Neural cell (in vitro differentiated cells): ENCODE measurements at regions not wholly inside any gene's neighbourhood (a gene's known extent, or its start where the extent isn't known, plus 50 kb on each side); places are given as distances from the start of the nearest gene placed in this dataset.

Source experiments
- H2AFZ ChIP-seq: fragments of 200-600, 300-800 bp; sonication (generic), shearing (Covaris generic); 2 replicates; pipeline ENCODE4 v1.6.0; 2014; ENCODE audit warnings: low read depth, mild to moderate bottlenecking, antibody characterized with exemption, low read length, moderate library complexity
- H3F3A ChIP-seq: fragments of 200-600 bp; shearing (Covaris generic); 2 replicates; pipeline ENCODE4 v1.6.1; 2016; ENCODE audit warnings: mild to moderate bottlenecking, moderate library complexity, mixed read lengths, antibody characterized with exemption, low read length; ENCODE audit not compliant: insufficient read depth, poor library complexity, severe bottlenecking
- H3K27ac ChIP-seq: fragments of 200-600, 300-800 bp; sonication (generic), shearing (Covaris generic); 2 replicates; pipeline ENCODE4 v1.5.1; 2014; ENCODE audit warnings: mild to moderate bottlenecking, low read length, moderate library complexity
- H3K27me3 ChIP-seq: fragments of 300-800, 200-600 bp; sonication (generic), shearing (Covaris generic); 2 replicates; pipeline ENCODE4 v1.6.0; 2014; ENCODE audit warnings: mild to moderate bottlenecking, low read depth, low read length, moderate library complexity; ENCODE audit not compliant: insufficient read depth
- H3K36me3 ChIP-seq: fragments of 300-800, 200-600 bp; sonication (generic), shearing (Covaris generic); 2 replicates; pipeline ENCODE4 v1.5.1; 2014; ENCODE audit warnings: mild to moderate bottlenecking, antibody characterized with exemption, low read length, moderate library complexity; ENCODE audit not compliant: insufficient read depth
- H3K4me2 ChIP-seq: fragments of 300-800, 200-600 bp; sonication (generic), shearing (Covaris generic); 2 replicates; pipeline ENCODE4 v1.6.0; 2014; ENCODE audit warnings: mild to moderate bottlenecking, low read length
- H3K4me3 ChIP-seq: fragments of 300-800, 200-600 bp; sonication (generic), shearing (Covaris generic); 2 replicates; pipeline ENCODE4 v1.5.1; 2014; ENCODE audit warnings: mild to moderate bottlenecking, low read length, moderate library complexity
- H3K79me2 ChIP-seq: fragments of 200-600 bp; shearing (Covaris generic); replicated peaks from 2 replicates; pipeline ENCODE4 v1.6.0; 2014; ENCODE audit warnings: mild to moderate bottlenecking, low read length, moderate library complexity; ENCODE audit not compliant: insufficient read depth
- H3K9ac ChIP-seq: fragments of 300-800, 200-600 bp; sonication (generic), shearing (Covaris generic); 2 replicates; pipeline ENCODE4 v1.6.1; 2016; ENCODE audit warnings: mild to moderate bottlenecking, low read length, mixed read lengths
- H3K9me2 ChIP-seq: fragments of 200-600 bp; shearing (Covaris generic); 2 replicates; pipeline ENCODE4 v1.6.1; 2016; ENCODE audit warnings: mild to moderate bottlenecking, low read length, mixed read lengths; ENCODE audit not compliant: insufficient read depth
- H3K9me3 ChIP-seq: fragments of 200-600, 300-800 bp; sonication (generic), shearing (Covaris generic); 2 replicates; pipeline ENCODE4 v1.6.1; 2016; ENCODE audit warnings: mild to moderate bottlenecking, mixed run types, low read length, moderate library complexity, mixed read lengths
- H4K20me1 ChIP-seq: fragments of 200-600 bp; shearing (Covaris generic); 2 replicates; pipeline ENCODE4 v1.6.1; 2016; ENCODE audit warnings: mild to moderate bottlenecking, mixed run types; ENCODE audit not compliant: insufficient read depth
- CTCF ChIP-seq: fragments of 450-650 bp; IDR thresholded peaks from 2 replicates; pipeline ENCODE4 v1.5.1; 2014; ENCODE audit warnings: antibody characterized with exemption, mild to moderate bottlenecking, moderate library complexity; ENCODE audit not compliant: poor library complexity, severe bottlenecking
- EP300 ChIP-seq: fragments of 450-650 bp; conservative IDR thresholded peaks from 2 replicates; pipeline ENCODE4 v1.6.1; 2014; ENCODE audit warnings: antibody characterized with exemption, mild to moderate bottlenecking, moderate library complexity; ENCODE audit not compliant: poor library complexity, severe bottlenecking
- EZH2 ChIP-seq: fragments of 200-600, 300-800 bp; shearing (Covaris generic), sonication (generic); IDR thresholded peaks from 2 replicates; pipeline ENCODE4 v1.6.1; 2014; ENCODE audit warnings: antibody characterized with exemption, low read length, borderline replicate concordance, mild to moderate bottlenecking; ENCODE audit not compliant: insufficient read depth, poor library complexity, severe bottlenecking
- MXI1 ChIP-seq: fragments of 450-650 bp; conservative IDR thresholded peaks from 2 replicates; pipeline ENCODE4 v1.6.1; 2014; ENCODE audit warnings: antibody characterized with exemption, mild to moderate bottlenecking; ENCODE audit not compliant: poor library complexity, severe bottlenecking
- POLR2AphosphoS5 ChIP-seq: IDR thresholded peaks from 2 replicates; pipeline ENCODE4 v1.6.1; 2012
- RAD21 ChIP-seq: fragments of 450-650 bp; conservative IDR thresholded peaks from 2 replicates; pipeline ENCODE4 v1.6.1; 2014; ENCODE audit warnings: antibody characterized with exemption, mild to moderate bottlenecking, moderate library complexity
- SMC3 ChIP-seq: fragments of 450-650 bp; conservative IDR thresholded peaks from 2 replicates; pipeline ENCODE4 v1.6.1; 2014; ENCODE audit warnings: antibody characterized with exemption, mild to moderate bottlenecking, moderate library complexity; ENCODE audit not compliant: poor library complexity
- TAF1 ChIP-seq: IDR thresholded peaks from 2 replicates; pipeline ENCODE4 v1.6.1; 2012; ENCODE audit warnings: low read depth
- TF ChIP-seq, protein P1 (sequence below): IDR thresholded peaks from 2 replicates; pipeline ENCODE4 v1.6.1; 2012; ENCODE audit warnings: borderline replicate concordance

DNA sequence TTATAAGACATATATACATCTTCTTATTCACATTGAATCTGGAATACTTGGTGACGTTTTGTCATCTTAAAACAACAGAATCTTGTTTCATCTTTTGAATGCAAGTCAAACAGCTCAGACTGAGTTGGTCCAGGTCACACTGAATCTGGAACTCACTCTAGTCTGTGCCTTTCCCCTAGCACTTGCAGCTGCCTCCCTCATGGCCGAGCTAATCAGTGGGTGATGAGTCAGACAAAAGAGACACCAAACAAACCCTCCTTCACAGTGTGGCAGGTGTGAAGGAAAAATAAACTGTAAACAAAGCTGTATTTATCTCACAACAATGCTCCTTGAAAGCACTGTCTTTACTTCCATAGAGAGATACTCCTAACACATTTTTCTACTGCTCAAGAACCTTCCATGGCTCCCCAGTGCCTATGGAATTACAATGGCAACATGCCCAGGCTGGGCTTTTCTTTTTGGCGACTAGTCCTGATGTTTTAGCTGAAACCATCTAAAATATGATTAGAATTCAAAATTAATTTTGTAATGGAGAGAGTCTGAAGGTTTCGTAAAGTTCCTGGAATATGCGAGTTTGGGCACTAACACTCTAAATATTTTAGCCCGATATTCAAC, 140.0 kb downstream of the ZNF365 start:
- Histone ChIP-seq H3K27me3 (no peaks in the 10 kb centered on the region), H4K20me1 (no peaks in the 10 kb centered on the region), H3K27ac (no peak overlapping the region), H3K79me2 (no peaks in the 10 kb centered on the region), H3F3A (no peaks in the 10 kb centered on the region), H2AFZ (no peak overlapping the region), H3K9me2 (no peaks in the 10 kb centered on the region), H3K9ac (no peak overlapping the region), H3K36me3 (no peaks in the 10 kb centered on the region), H3K4me2 (no peak overlapping the region), H3K9me3 (no peaks in the 10 kb centered on the region), H3K4me3 (no peak overlapping the region)
- no peak for TF ChIP-seq POLR2AphosphoS5
- TF ChIP-seq MXI1 = no peak
- no peak for TF ChIP-seq RAD21
- TF ChIP-seq EZH2 = no peak
- no peak for TF ChIP-seq EP300
- TF ChIP-seq SMC3 = no peak
- no peak for TF ChIP-seq TAF1
- TF ChIP-seq, protein P1, sequence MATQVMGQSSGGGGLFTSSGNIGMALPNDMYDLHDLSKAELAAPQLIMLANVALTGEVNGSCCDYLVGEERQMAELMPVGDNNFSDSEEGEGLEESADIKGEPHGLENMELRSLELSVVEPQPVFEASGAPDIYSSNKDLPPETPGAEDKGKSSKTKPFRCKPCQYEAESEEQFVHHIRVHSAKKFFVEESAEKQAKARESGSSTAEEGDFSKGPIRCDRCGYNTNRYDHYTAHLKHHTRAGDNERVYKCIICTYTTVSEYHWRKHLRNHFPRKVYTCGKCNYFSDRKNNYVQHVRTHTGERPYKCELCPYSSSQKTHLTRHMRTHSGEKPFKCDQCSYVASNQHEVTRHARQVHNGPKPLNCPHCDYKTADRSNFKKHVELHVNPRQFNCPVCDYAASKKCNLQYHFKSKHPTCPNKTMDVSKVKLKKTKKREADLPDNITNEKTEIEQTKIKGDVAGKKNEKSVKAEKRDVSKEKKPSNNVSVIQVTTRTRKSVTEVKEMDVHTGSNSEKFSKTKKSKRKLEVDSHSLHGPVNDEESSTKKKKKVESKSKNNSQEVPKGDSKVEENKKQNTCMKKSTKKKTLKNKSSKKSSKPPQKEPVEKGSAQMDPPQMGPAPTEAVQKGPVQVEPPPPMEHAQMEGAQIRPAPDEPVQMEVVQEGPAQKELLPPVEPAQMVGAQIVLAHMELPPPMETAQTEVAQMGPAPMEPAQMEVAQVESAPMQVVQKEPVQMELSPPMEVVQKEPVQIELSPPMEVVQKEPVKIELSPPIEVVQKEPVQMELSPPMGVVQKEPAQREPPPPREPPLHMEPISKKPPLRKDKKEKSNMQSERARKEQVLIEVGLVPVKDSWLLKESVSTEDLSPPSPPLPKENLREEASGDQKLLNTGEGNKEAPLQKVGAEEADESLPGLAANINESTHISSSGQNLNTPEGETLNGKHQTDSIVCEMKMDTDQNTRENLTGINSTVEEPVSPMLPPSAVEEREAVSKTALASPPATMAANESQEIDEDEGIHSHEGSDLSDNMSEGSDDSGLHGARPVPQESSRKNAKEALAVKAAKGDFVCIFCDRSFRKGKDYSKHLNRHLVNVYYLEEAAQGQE = no peak
- no peak for TF ChIP-seq CTCF

DNA sequence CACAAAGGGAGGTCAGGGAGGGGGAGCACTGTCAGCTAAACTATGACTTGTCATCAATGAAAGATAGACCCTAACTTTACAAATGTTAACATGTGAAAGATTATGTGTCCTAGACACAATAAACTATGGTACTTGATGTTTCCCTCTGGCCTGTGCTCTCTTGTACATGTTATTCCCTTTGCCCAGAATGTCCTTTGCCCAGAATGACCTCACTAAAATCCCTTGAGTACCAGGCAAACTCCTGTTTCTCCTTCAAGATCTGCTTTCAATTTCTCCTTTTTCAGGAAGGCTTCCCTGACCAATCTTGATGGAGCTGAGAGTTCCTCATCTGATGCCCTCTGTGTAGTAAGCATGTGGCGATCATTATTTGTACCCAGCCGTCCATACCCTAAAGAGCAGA, 143.1 kb downstream of the ZNF365 start:
- TF ChIP-seq, protein P1 = no peak
- TF ChIP-seq RAD21 = no peak
- TF ChIP-seq CTCF = no peak
- no peak for TF ChIP-seq POLR2AphosphoS5
- TF ChIP-seq SMC3 = no peak
- no peak for TF ChIP-seq EZH2
- no peak for TF ChIP-seq EP300
- no peak for TF ChIP-seq TAF1
- TF ChIP-seq MXI1 = no peak
- no peaks in the 10 kb centered on the region for H4K20me1 ChIP-seq
- no peak overlapping the region for H3K4me2 ChIP-seq
- H3K79me2 ChIP-seq = no peaks in the 10 kb centered on the region
- H2AFZ ChIP-seq = no peak overlapping the region
- no peaks in the 10 kb centered on the region for H3K9me3 ChIP-seq
- no peaks in the 10 kb centered on the region for H3K36me3 ChIP-seq
- H3F3A ChIP-seq = no peaks in the 10 kb centered on the region
- H3K9me2 ChIP-seq = no peaks in the 10 kb centered on the region
- no peak overlapping the region for H3K4me3 ChIP-seq
- H3K27ac ChIP-seq = no peak overlapping the region
- H3K9ac ChIP-seq = no peak overlapping the region
- no peaks in the 10 kb centered on the region for H3K27me3 ChIP-seq
